Glutamatergic neuron (in vitro differentiated cells): ENCODE measurements at regions not wholly inside any gene's neighbourhood (a gene's known extent, or its start where the extent isn't known, plus 50 kb on each side); places are given as distances from the start of the nearest gene placed in this dataset.

Experiments used
- DNase-seq: peaks from one replicate; pipeline ENCODE4 v3.0.0; 2022
- H3K27ac Mint-ChIP-seq: one replicate; pipeline ENCODE4 v1.8.0; 2020; ENCODE audit warnings: mild to moderate bottlenecking, mixed read lengths, inconsistent platforms; ENCODE audit not compliant: unreplicated experiment
- H3K27me3 Mint-ChIP-seq: one replicate; pipeline ENCODE4 v1.8.0; 2020; ENCODE audit warnings: mild to moderate bottlenecking, moderate library complexity, mixed read lengths, inconsistent platforms; ENCODE audit not compliant: unreplicated experiment
- H3K36me3 Mint-ChIP-seq: one replicate; pipeline ENCODE4 v1.8.0; 2020; ENCODE audit warnings: mild to moderate bottlenecking, mixed read lengths, inconsistent platforms; ENCODE audit not compliant: unreplicated experiment
- H3K4me1 Mint-ChIP-seq: one replicate; pipeline ENCODE4 v1.8.0; 2020; ENCODE audit warnings: mild to moderate bottlenecking, low read depth, mixed read lengths, inconsistent platforms; ENCODE audit not compliant: unreplicated experiment
- H3K4me3 Mint-ChIP-seq: one replicate; pipeline ENCODE4 v1.8.0; 2020; ENCODE audit warnings: mild to moderate bottlenecking, mixed read lengths, inconsistent platforms; ENCODE audit not compliant: unreplicated experiment
- H3K9me3 Mint-ChIP-seq: one replicate; pipeline ENCODE4 v1.8.0; 2020; ENCODE audit warnings: mild to moderate bottlenecking, moderate library complexity, mixed read lengths, inconsistent platforms; ENCODE audit not compliant: unreplicated experiment
- TF ChIP-seq, protein P1 (sequence below): fragments of 200-600 bp; sonication (generic); IDR thresholded peaks from one replicate; pipeline ENCODE4 v1.5.0; 2021; ENCODE audit not compliant: partially characterized antibody, unreplicated experiment

DNA sequence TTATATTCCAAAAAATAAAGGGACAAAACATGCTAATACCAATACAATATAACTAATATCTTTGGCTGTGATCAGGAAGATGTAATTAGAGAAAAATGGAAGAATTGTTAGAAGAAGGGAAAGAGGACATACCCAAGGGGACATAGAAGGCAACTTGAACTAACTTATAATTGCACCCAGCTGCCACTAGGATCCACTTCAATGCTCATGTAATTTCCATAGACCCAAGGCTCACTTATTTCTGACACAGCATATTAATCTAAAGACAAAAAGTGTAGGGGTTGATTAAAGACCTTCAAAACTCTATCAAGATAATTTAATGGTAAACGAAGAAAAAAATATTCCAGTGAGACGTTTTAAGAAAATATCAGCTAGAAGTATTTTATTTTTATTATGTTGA is 396.0 kb upstream of the ADGRB3 start:
- no peaks in the 10 kb centered on the region for H3K27me3 Mint-ChIP-seq
- no peak overlapping the region for H3K4me3 Mint-ChIP-seq
- H3K36me3 Mint-ChIP-seq: no peaks in the 10 kb centered on the region
- DNase-seq: no peak
- TF ChIP-seq, protein P1, sequence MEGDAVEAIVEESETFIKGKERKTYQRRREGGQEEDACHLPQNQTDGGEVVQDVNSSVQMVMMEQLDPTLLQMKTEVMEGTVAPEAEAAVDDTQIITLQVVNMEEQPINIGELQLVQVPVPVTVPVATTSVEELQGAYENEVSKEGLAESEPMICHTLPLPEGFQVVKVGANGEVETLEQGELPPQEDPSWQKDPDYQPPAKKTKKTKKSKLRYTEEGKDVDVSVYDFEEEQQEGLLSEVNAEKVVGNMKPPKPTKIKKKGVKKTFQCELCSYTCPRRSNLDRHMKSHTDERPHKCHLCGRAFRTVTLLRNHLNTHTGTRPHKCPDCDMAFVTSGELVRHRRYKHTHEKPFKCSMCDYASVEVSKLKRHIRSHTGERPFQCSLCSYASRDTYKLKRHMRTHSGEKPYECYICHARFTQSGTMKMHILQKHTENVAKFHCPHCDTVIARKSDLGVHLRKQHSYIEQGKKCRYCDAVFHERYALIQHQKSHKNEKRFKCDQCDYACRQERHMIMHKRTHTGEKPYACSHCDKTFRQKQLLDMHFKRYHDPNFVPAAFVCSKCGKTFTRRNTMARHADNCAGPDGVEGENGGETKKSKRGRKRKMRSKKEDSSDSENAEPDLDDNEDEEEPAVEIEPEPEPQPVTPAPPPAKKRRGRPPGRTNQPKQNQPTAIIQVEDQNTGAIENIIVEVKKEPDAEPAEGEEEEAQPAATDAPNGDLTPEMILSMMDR: peak; percentile 13
- peaks cover 7% of the 10 kb centered on the region for H3K4me1 Mint-ChIP-seq
- H3K9me3 Mint-ChIP-seq: peaks cover 3% of the 10 kb centered on the region
- no peak overlapping the region for H3K27ac Mint-ChIP-seq

DNA sequence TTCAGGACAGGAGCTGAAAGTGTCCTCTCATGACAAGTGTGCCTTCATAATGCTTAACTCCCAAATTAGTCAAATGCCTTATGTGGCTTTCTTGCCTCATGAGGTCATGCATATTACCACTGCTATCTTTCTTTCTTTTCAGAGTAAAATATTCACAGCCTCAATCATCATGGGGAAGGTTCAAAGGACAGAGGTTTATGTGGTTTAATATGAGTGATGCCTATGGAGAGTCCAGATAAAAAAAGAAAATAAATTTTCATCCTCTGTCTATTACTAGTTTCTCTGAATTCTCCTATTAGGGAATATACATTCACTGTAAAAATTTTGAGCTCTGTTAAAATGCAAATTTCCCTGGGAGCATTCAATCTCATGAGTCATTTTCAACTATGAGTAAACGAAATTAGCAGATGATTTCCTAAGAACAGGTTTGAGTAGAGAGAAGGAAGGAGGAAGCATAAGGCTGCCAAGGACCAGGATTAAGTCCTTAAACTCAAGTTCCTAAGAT is 396.9 kb upstream of the ADGRB3 start:
- H3K9me3 Mint-ChIP-seq: peaks cover 3% of the 10 kb centered on the region
- DNase-seq: no peak
- H3K4me1 Mint-ChIP-seq: peaks cover 7% of the 10 kb centered on the region
- H3K27ac Mint-ChIP-seq: no peak overlapping the region
- TF ChIP-seq, protein P1: no peak
- no peaks in the 10 kb centered on the region for H3K27me3 Mint-ChIP-seq
- no peaks in the 10 kb centered on the region for H3K36me3 Mint-ChIP-seq
- H3K4me3 Mint-ChIP-seq: no peak overlapping the region

DNA sequence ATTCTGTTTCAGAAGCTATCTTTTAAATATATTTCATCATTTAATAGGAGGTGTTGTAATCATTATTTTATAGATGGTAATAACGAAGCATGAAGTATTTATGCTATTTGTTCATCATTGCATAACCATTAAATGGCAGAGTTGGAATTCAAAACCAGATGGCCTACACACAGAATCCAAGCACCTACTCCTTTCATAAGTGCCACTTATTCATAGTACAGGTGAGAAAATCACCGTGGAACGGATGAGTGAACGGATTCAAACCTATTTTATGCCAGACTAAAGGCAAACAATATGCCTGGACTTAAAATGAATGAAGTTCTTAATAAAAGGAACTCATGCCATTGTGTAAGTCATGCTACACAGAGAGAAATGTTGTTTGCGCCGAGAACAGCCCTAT is 397.9 kb upstream of the ADGRB3 start:
- DNase-seq: no peak
- Mint-ChIP-seq H3K27ac (no peak overlapping the region), H3K27me3 (no peaks in the 10 kb centered on the region), H3K4me3 (no peak overlapping the region), H3K9me3 (peaks cover 3% of the 10 kb centered on the region), H3K4me1 (peaks cover 7% of the 10 kb centered on the region), H3K36me3 (no peaks in the 10 kb centered on the region)
- TF ChIP-seq, protein P1: no peak

DNA sequence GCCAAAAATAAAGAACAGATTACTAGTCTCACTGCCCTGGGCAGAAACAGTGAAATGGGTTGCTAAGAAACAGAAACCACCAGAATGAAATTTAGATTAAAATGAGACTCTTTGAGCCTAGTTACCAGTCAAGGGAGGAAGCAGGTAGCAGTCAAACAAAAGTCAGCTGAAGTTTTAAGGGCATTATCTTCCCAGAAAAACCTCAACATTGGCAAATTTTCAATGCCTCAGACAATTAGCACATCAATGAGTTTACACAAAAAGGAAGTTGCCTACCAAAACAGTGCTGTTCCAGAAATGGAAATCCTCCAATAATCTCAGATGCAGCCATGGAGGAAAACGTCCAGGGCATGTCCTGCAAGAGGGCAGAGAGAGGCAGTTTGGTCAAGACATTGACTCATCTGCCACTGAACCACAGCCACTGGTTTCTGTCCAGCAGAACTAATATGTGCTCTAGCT is 399.7 kb upstream of the ADGRB3 start:
- DNase-seq: no peak
- Mint-ChIP-seq H3K27ac (no peak overlapping the region), H3K36me3 (no peaks in the 10 kb centered on the region), H3K4me3 (no peak overlapping the region), H3K4me1 (peaks cover 7% of the 10 kb centered on the region), H3K27me3 (no peaks in the 10 kb centered on the region), H3K9me3 (peaks cover 3% of the 10 kb centered on the region)
- TF ChIP-seq, protein P1: no peak

DNA sequence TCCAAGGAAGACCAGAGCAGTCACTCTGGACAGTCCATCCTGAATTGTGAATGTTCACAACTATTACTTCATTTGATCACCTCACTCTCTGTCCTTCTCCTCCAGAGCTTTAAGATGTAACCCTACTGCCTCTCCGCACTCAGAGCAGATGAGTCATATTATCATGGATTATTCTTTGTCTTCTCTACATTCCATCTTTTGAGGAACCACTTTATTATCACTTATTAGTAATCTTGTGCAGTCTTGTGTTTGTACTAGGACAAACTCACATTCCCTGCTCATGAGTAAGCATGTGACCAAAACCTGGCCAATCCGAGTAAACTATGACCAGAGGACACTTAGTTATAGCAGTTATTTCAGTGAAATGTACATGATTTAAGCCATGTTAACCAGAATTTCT is 401.5 kb upstream of the ADGRB3 start:
- H3K4me1 Mint-ChIP-seq: peaks cover 3% of the 10 kb centered on the region
- no peak overlapping the region for H3K4me3 Mint-ChIP-seq
- no peak for DNase-seq
- no peak overlapping the region for H3K27ac Mint-ChIP-seq
- H3K9me3 Mint-ChIP-seq: peaks cover 3% of the 10 kb centered on the region
- H3K27me3 Mint-ChIP-seq: no peaks in the 10 kb centered on the region
- H3K36me3 Mint-ChIP-seq: no peaks in the 10 kb centered on the region
- TF ChIP-seq, protein P1: no peak
